ENCODE measurements at regions not wholly inside any gene's neighbourhood (a gene's known extent, or its start where the extent isn't known, plus 50 kb on each side); places are given as distances from the start of the nearest gene placed in this dataset.

- no peak overlapping the region for H3K27ac ChIP-seq (replicated peaks)
- intact Hi-C loops (cut with micrococcal nuclease), result no loop called here
- no peak for TF ChIP-seq CTCF (IDR thresholded peaks at IDR 0.05; ENCODE audit: borderline replicate concordance)
- DNase-seq, result no peak
- no peaks in the 10 kb centered on the region for H3K4me1 ChIP-seq
- H3K9me3 ChIP-seq (replicated peaks), result no peaks in the 10 kb centered on the region
- no peak overlapping the region for H3K4me3 ChIP-seq
- no peaks in the 10 kb centered on the region for H3K36me3 ChIP-seq
- H3K27me3 ChIP-seq (ENCODE audit: low read depth), result no peaks in the 10 kb centered on the region
Observed at GRCh38 chr2:226312155-226312554, 487.5 kb downstream of the IRS1 start.

- no peak for DNase-seq
- Histone ChIP-seq H3K27ac (replicated peaks) (no peak overlapping the region), H3K36me3 (no peaks in the 10 kb centered on the region), H3K9me3 (replicated peaks) (no peaks in the 10 kb centered on the region), H3K4me1 (no peaks in the 10 kb centered on the region), H3K4me3 (no peak overlapping the region), H3K27me3 (ENCODE audit: low read depth) (no peaks in the 10 kb centered on the region)
- no peak for TF ChIP-seq CTCF (IDR thresholded peaks at IDR 0.05; ENCODE audit: borderline replicate concordance)
- intact Hi-C loops (cut with micrococcal nuclease), result no loop called here
Observed at GRCh38 chr2:226310146-226310545, 489.5 kb downstream of the IRS1 start.

GRCh38 chr2:226308986-226309385 is 490.6 kb downstream of the IRS1 start:
- Histone ChIP-seq H3K4me3 (no peak overlapping the region), H3K9me3 (replicated peaks) (no peaks in the 10 kb centered on the region), H3K4me1 (no peaks in the 10 kb centered on the region), H3K36me3 (no peaks in the 10 kb centered on the region), H3K27me3 (ENCODE audit: low read depth) (no peaks in the 10 kb centered on the region), H3K27ac (replicated peaks) (no peak overlapping the region)
- DNase-seq, result no peak
- intact Hi-C loops (cut with micrococcal nuclease), result no loop called here
- no peak for TF ChIP-seq CTCF (IDR thresholded peaks at IDR 0.05; ENCODE audit: borderline replicate concordance)

GRCh38 chr2:226308323-226308680 is 491.3 kb downstream of the IRS1 start:
- intact Hi-C loops (cut with micrococcal nuclease), result no loop called here
- Histone ChIP-seq H3K9me3 (replicated peaks) (no peaks in the 10 kb centered on the region), H3K27ac (replicated peaks) (no peak overlapping the region), H3K4me1 (no peaks in the 10 kb centered on the region), H3K27me3 (ENCODE audit: low read depth) (no peaks in the 10 kb centered on the region), H3K36me3 (no peaks in the 10 kb centered on the region), H3K4me3 (no peak overlapping the region)
- DNase-seq, result no peak
- no peak for TF ChIP-seq CTCF (IDR thresholded peaks at IDR 0.05; ENCODE audit: borderline replicate concordance)

- intact Hi-C loops (cut with micrococcal nuclease), result no loop called here
- no peaks in the 10 kb centered on the region for H3K4me1 ChIP-seq
- no peak for TF ChIP-seq CTCF (IDR thresholded peaks at IDR 0.05; ENCODE audit: borderline replicate concordance)
- H3K36me3 ChIP-seq, result no peaks in the 10 kb centered on the region
- H3K9me3 ChIP-seq (replicated peaks), result no peaks in the 10 kb centered on the region
- no peaks in the 10 kb centered on the region for H3K27me3 ChIP-seq (ENCODE audit: low read depth)
- DNase-seq, result no peak
- H3K4me3 ChIP-seq, result no peak overlapping the region
- H3K27ac ChIP-seq (replicated peaks), result no peak overlapping the region
Observed at GRCh38 chr2:226307487-226308322, 491.9 kb downstream of the IRS1 start.

All from left ventricle myocardium inferior (tissue), 1 donor.